Activated T-helper 9 cell treated with anti-CD3 and anti-CD28 coated beads, Interleukin-2, amount 50 U/mL, for 16 hours (primary cell): ENCODE measurements at regions not wholly inside any gene's neighbourhood (a gene's known extent, or its start where the extent isn't known, plus 50 kb on each side); places are given as distances from the start of the nearest gene placed in this dataset.
"Not testable (repeated sequence)": the region's sequence is repeated elsewhere in the genome, so short reads cannot be mapped to it uniquely, and the experiment has no call there.

Experiments
- DNase-seq: peaks from one replicate; pipeline ENCODE4 v3.0.0-alpha.2; 2020; ENCODE audit warnings: low read depth

- no peak for DNase-seq
These were observed 158.1 kb upstream of the SKOR2 start for GRCh38 chr18:47409519-47409918.

- no peak for DNase-seq
These were observed 156.3 kb upstream of the SKOR2 start for GRCh38 chr18:47407736-47408135.

- no peak for DNase-seq
These were observed 153.4 kb upstream of the SKOR2 start for GRCh38 chr18:47404845-47405244.

- no peak for DNase-seq
These were observed 152.5 kb upstream of the SKOR2 start for GRCh38 chr18:47403949-47404348.

- DNase-seq = no peak
These were observed 151.9 kb upstream of the SKOR2 start for GRCh38 chr18:47403317-47403716.

- DNase-seq = no peak
These were observed 148.0 kb upstream of the SKOR2 start for GRCh38 chr18:47399475-47399874.

- no peak for DNase-seq
These were observed 146.3 kb upstream of the SKOR2 start for GRCh38 chr18:47397671-47398319.

GRCh38 chr18:47391665-47392064 lies 140.2 kb upstream of the SKOR2 start:
- no peak for DNase-seq

GRCh38 chr18:47390410-47391024 lies 139.1 kb upstream of the SKOR2 start:
- DNase-seq = no peak

GRCh38 chr18:47389210-47389609 lies 137.8 kb upstream of the SKOR2 start:
- DNase-seq = no peak

- DNase-seq = no peak
These were observed 136.4 kb upstream of the SKOR2 start for GRCh38 chr18:47387864-47388263.

- no peak for DNase-seq
These were observed 132.3 kb upstream of the SKOR2 start for GRCh38 chr18:47383729-47384128.

- no peak for DNase-seq
These were observed 130.6 kb upstream of the SKOR2 start for GRCh38 chr18:47381975-47382570.

- no peak for DNase-seq
These were observed 128.7 kb upstream of the SKOR2 start for GRCh38 chr18:47380153-47380552.

GRCh38 chr18:47373465-47373864 lies 122.0 kb upstream of the SKOR2 start:
- DNase-seq = no peak

- DNase-seq = no peak
These were observed 118.6 kb upstream of the SKOR2 start for GRCh38 chr18:47370052-47370451.

GRCh38 chr18:47354061-47354460 lies 102.6 kb upstream of the SKOR2 start:
- not testable (repeated sequence) for DNase-seq

GRCh38 chr18:47346016-47346415 lies 94.6 kb upstream of the SKOR2 start:
- DNase-seq = no peak

- no peak for DNase-seq
These were observed 93.8 kb upstream of the SKOR2 start for GRCh38 chr18:47345291-47345690.

GRCh38 chr18:47343291-47343690 lies 91.8 kb upstream of the SKOR2 start:
- no peak for DNase-seq

GRCh38 chr18:47342566-47342965 lies 91.1 kb upstream of the SKOR2 start:
- DNase-seq = no peak

- DNase-seq = no peak
These were observed 90.2 kb upstream of the SKOR2 start for GRCh38 chr18:47341678-47342077.

- no peak for DNase-seq
These were observed 83.5 kb upstream of the SKOR2 start for GRCh38 chr18:47334966-47335365.
